Osteocyte (in vitro differentiated cells): ENCODE measurements at regions not wholly inside any gene's neighbourhood (a gene's known extent, or its start where the extent isn't known, plus 50 kb on each side); places are given as distances from the start of the nearest gene placed in this dataset.

ENCODE experiments used
- DNase-seq: peaks from one replicate; pipeline ENCODE4 v3.0.0; 2021; ENCODE audit warnings: mixed read lengths; ENCODE audit not compliant: unreplicated experiment; ENCODE audit errors: extremely low spot score
- H3K27ac Mint-ChIP-seq: one replicate; pipeline ENCODE4 v1.8.0; 2021; ENCODE audit warnings: mild to moderate bottlenecking, mixed read lengths; ENCODE audit not compliant: unreplicated experiment
- H3K27me3 Mint-ChIP-seq: one replicate; pipeline ENCODE4 v1.8.0; 2021; ENCODE audit warnings: mixed read lengths; ENCODE audit not compliant: unreplicated experiment
- H3K36me3 Mint-ChIP-seq: one replicate; pipeline ENCODE4 v1.8.0; 2021; ENCODE audit warnings: mixed read lengths; ENCODE audit not compliant: unreplicated experiment
- H3K4me1 Mint-ChIP-seq: one replicate; pipeline ENCODE4 v1.8.0; 2021; ENCODE audit warnings: mixed read lengths; ENCODE audit not compliant: unreplicated experiment
- H3K4me3 Mint-ChIP-seq: one replicate; pipeline ENCODE4 v1.8.0; 2021; ENCODE audit warnings: mild to moderate bottlenecking, moderate library complexity, mixed read lengths; ENCODE audit not compliant: unreplicated experiment
- H3K9me3 Mint-ChIP-seq: one replicate; pipeline ENCODE4 v1.8.0; 2021; ENCODE audit warnings: mixed read lengths; ENCODE audit not compliant: unreplicated experiment
- CTCF ChIP-seq: fragments of 200-600 bp; sonication (generic); IDR thresholded peaks from 2 replicates; pipeline ENCODE4 v1.5.0; 2021; ENCODE audit warnings: antibody characterized with exemption, mild to moderate bottlenecking, moderate library complexity

DNA sequence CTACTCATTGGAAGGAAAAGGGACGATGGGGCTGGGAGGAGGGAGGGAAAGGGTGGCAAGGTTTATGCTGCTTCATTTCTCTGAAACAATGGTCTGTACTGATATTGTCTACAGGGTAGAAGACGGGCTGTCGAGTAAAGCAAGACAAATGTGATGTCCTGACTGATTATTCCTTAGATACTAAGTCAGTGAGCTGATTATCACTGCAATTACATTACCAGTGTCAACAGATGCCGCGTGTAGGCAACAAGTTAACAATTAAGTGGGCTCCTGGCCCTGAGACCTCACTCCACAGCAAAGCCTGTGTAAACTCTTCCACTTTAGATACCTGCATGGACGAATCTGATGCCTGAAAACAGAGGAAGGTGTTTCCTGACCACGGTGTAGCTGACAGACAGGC is 602.8 kb downstream of the IRX1 start:
- Mint-ChIP-seq H3K36me3 (no peaks in the 10 kb centered on the region), H3K27ac (no peak overlapping the region), H3K4me3 (no peak overlapping the region), H3K27me3 (no peaks in the 10 kb centered on the region), H3K4me1 (no peaks in the 10 kb centered on the region), H3K9me3 (peaks cover 8% of the 10 kb centered on the region)
- DNase-seq = no peak
- TF ChIP-seq CTCF = no peak

- Mint-ChIP-seq H3K27me3 (no peaks in the 10 kb centered on the region), H3K4me3 (no peak overlapping the region), H3K36me3 (no peaks in the 10 kb centered on the region), H3K9me3 (peaks cover 8% of the 10 kb centered on the region), H3K4me1 (no peaks in the 10 kb centered on the region), H3K27ac (no peak overlapping the region)
- no peak for DNase-seq
- no peak for TF ChIP-seq CTCF
These were observed 603.6 kb downstream of the IRX1 start for GRCh38 chr5:4199049-4199841.

DNA sequence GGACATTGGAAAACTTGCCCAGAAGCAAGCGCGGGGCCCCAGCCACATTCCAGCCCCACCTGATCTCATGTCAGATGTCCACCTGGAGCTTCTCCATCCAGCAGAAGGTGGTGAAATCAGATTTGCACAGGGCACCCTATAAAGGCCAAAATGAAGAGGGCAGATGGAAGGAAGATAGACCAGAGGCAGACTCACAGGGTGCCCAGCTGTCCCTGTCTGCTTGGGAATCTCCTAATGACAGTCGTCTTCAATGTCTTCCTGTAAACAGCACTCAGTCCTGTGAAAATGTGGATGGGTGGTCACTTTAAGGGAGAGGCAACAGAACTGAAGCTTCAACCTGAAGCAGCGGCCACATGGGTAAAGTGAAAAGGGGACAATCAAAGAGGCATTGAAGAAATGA is 607.5 kb downstream of the IRX1 start:
- Mint-ChIP-seq H3K27ac (no peak overlapping the region), H3K4me3 (no peak overlapping the region), H3K27me3 (no peaks in the 10 kb centered on the region), H3K9me3 (peaks cover 9% of the 10 kb centered on the region), H3K4me1 (no peaks in the 10 kb centered on the region), H3K36me3 (no peaks in the 10 kb centered on the region)
- no peak for TF ChIP-seq CTCF
- peak; percentile 40 for DNase-seq

DNA sequence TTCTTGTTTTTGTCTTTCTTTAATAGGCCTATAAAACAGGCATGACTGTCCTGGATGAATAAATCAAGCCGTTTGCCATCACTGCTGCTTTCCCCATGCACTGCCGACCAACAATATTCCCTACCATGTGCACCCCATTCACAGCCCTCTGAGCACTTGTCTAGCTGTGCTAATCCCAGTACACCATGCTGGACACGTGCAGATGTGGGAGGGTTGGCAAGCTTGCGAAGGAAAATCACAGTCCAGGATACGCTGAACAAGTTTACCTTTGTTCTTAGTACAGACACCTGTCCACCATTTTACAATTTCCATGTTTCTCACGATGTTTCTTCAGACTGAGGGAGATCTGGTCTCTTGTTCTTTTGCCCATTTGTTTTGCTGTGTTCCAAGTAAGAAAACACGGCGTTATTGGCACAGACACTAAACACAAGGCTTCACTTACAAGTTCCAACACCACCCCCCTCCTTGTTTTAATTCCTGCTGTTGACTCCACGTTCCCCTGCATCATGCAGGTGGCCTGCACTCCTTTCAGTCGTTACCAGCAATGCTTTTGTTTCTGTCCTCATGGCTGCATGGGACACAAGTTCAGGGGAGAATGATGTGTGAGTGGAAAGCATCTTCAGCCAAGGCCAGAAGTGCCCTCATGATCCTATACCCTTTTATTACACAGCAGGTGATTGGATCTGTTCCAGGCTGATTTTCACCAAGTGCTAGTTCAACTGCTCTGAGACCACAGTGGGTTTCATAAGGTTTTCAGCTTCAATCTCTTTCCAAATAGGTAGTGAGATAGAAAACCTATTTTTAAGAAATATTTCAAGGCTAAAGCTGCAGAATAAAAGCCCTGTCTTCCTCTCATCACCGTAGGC is 608.9 kb downstream of the IRX1 start:
- Mint-ChIP-seq H3K27me3 (no peaks in the 10 kb centered on the region), H3K4me3 (no peak overlapping the region), H3K27ac (no peak overlapping the region), H3K4me1 (no peaks in the 10 kb centered on the region), H3K9me3 (peaks cover 21% of the 10 kb centered on the region), H3K36me3 (no peaks in the 10 kb centered on the region)
- DNase-seq = peak; percentile 56
- no peak for TF ChIP-seq CTCF

GRCh38 chr5:4205398-4205797 is 609.8 kb downstream of the IRX1 start:
- Mint-ChIP-seq H3K36me3 (no peaks in the 10 kb centered on the region), H3K9me3 (peaks cover 27% of the 10 kb centered on the region), H3K4me3 (no peak overlapping the region), H3K27ac (no peak overlapping the region), H3K4me1 (no peaks in the 10 kb centered on the region), H3K27me3 (no peaks in the 10 kb centered on the region)
- DNase-seq = no peak
- no peak for TF ChIP-seq CTCF
